Hepatocyte (in vitro differentiated cells): ENCODE measurements at regions not wholly inside any gene's neighbourhood (a gene's known extent, or its start where the extent isn't known, plus 50 kb on each side); places are given as distances from the start of the nearest gene placed in this dataset.

Source experiments
- CTCF ChIP-seq: fragments of 200-600 bp; sonication (generic); IDR thresholded peaks from 2 replicates; pipeline ENCODE4 v1.5.1; 2016; ENCODE audit warnings: antibody characterized with exemption, mild to moderate bottlenecking; ENCODE audit not compliant: poor library complexity
- EZH2 ChIP-seq: fragments of 200-600 bp; sonication (generic); IDR thresholded peaks from 2 replicates; pipeline ENCODE4 v1.6.1; 2016; ENCODE audit warnings: antibody characterized with exemption, mild to moderate bottlenecking, borderline replicate concordance

GRCh38 chr1:4312024-4312423, 342.4 kb upstream of the AJAP1 start:
- TF ChIP-seq CTCF (no peak), EZH2 (no peak)
